CD1c-positive myeloid dendritic cell (primary cell): ENCODE measurements at regions not wholly inside any gene's neighbourhood (a gene's known extent, or its start where the extent isn't known, plus 50 kb on each side); places are given as distances from the start of the nearest gene placed in this dataset.

ENCODE experiments used
- DNase-seq: peaks from one replicate; pipeline ENCODE4 v3.0.0-alpha.2; 2016; ENCODE audit errors: extremely low spot score

- DNase-seq, result no peak
Measured at GRCh38 chr7:42292991-42293521, 56.0 kb upstream of the GLI3 start.

GRCh38 chr7:42289473-42289872 is 52.5 kb upstream of the GLI3 start:
- no peak for DNase-seq
